Liver (tissue), 3 donors: ENCODE measurements at regions not wholly inside any gene's neighbourhood (a gene's known extent, or its start where the extent isn't known, plus 50 kb on each side); places are given as distances from the start of the nearest gene placed in this dataset.

Experiments used
- EGR1 ChIP-seq, 2 donors: IDR thresholded peaks; 2 replicates each; pipeline ENCODE4 v1.6.1; 2016 to 2018; ENCODE audit warnings: antibody characterized with exemption in 2 of 2, low read depth in 2 of 2
- FOXA1 ChIP-seq: IDR thresholded peaks from 2 replicates; pipeline ENCODE4 v1.6.1; 2016; ENCODE audit warnings: antibody characterized with exemption
- GABPA ChIP-seq, 2 donors: IDR thresholded peaks in 1 of 2; conservative IDR thresholded peaks in 1 of 2; 2 replicates each; pipeline ENCODE4 v1.6.1; 2016; ENCODE audit warnings: antibody characterized with exemption in 2 of 2, mild to moderate bottlenecking in 1 of 2, moderate library complexity in 1 of 2
- JUND ChIP-seq, 2 donors: IDR thresholded peaks; 2 replicates each; pipeline ENCODE4 v1.6.1; 2016; ENCODE audit warnings: antibody characterized with exemption in 2 of 2
- MAX ChIP-seq: IDR thresholded peaks from 2 replicates; pipeline ENCODE4 v1.6.1; 2016; ENCODE audit warnings: antibody characterized with exemption
- NR2F2 ChIP-seq: IDR thresholded peaks from 2 replicates; pipeline ENCODE4 v1.6.1; 2016; ENCODE audit warnings: antibody characterized with exemption
- RAD21 ChIP-seq, 2 donors: IDR thresholded peaks; 2 replicates each; pipeline ENCODE4 v1.6.1; 2016; ENCODE audit warnings: antibody characterized with exemption in 2 of 2, mild to moderate bottlenecking in 2 of 2
- REST ChIP-seq: IDR thresholded peaks from 2 replicates; pipeline ENCODE4 v1.6.1; 2016; ENCODE audit warnings: antibody characterized with exemption, mild to moderate bottlenecking
- SP1 ChIP-seq: IDR thresholded peaks from 2 replicates; pipeline ENCODE4 v1.6.1; 2018; ENCODE audit warnings: antibody characterized with exemption, mild to moderate bottlenecking
- TAF1 ChIP-seq: conservative IDR thresholded peaks from 2 replicates; pipeline ENCODE4 v1.6.1; 2016; ENCODE audit warnings: antibody characterized with exemption, mild to moderate bottlenecking
- YY1 ChIP-seq: IDR thresholded peaks from 2 replicates; pipeline ENCODE4 v1.6.1; 2016; ENCODE audit warnings: antibody characterized with exemption, mild to moderate bottlenecking
- TF ChIP-seq, protein P1 (sequence below): fragments of 150-350 bp; IDR thresholded peaks from 2 replicates; pipeline ENCODE4 v1.5.1; 2017; ENCODE audit warnings: improper control_type of control experiment, low read depth, low read length; ENCODE audit not compliant: missing input control
- TF ChIP-seq, protein P2 (sequence below): IDR thresholded peaks from 2 replicates; pipeline ENCODE4 v1.6.1; 2016; ENCODE audit warnings: antibody characterized with exemption
- TF ChIP-seq, protein P3 (sequence below): IDR thresholded peaks from 2 replicates; pipeline ENCODE4 v1.6.1; 2016; ENCODE audit warnings: antibody characterized with exemption
- donor health status: healthy.
- donor health status: healthy.

- TF ChIP-seq, protein P1, sequence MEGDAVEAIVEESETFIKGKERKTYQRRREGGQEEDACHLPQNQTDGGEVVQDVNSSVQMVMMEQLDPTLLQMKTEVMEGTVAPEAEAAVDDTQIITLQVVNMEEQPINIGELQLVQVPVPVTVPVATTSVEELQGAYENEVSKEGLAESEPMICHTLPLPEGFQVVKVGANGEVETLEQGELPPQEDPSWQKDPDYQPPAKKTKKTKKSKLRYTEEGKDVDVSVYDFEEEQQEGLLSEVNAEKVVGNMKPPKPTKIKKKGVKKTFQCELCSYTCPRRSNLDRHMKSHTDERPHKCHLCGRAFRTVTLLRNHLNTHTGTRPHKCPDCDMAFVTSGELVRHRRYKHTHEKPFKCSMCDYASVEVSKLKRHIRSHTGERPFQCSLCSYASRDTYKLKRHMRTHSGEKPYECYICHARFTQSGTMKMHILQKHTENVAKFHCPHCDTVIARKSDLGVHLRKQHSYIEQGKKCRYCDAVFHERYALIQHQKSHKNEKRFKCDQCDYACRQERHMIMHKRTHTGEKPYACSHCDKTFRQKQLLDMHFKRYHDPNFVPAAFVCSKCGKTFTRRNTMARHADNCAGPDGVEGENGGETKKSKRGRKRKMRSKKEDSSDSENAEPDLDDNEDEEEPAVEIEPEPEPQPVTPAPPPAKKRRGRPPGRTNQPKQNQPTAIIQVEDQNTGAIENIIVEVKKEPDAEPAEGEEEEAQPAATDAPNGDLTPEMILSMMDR, result no peak
- TF ChIP-seq, protein P2, sequence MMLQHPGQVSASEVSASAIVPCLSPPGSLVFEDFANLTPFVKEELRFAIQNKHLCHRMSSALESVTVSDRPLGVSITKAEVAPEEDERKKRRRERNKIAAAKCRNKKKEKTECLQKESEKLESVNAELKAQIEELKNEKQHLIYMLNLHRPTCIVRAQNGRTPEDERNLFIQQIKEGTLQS, result no peak
- TF ChIP-seq REST (no peak), JUND (IDR thresholded peaks at IDR 0.05) (no peak), MAX (no peak), EGR1 (IDR thresholded peaks at IDR 0.05; ENCODE audit: low read depth in 2 of 2) (no peak), SP1 (no peak), GABPA (IDR thresholded peaks at IDR 0.05 in 1 of 2, conservative IDR thresholded peaks at IDR 0.05 in 1 of 2) (no peak), RAD21 (IDR thresholded peaks at IDR 0.05) (no peak), TAF1 (no peak), FOXA1 (no peak), NR2F2 (no peak), YY1 (no peak)
- TF ChIP-seq, protein P3, sequence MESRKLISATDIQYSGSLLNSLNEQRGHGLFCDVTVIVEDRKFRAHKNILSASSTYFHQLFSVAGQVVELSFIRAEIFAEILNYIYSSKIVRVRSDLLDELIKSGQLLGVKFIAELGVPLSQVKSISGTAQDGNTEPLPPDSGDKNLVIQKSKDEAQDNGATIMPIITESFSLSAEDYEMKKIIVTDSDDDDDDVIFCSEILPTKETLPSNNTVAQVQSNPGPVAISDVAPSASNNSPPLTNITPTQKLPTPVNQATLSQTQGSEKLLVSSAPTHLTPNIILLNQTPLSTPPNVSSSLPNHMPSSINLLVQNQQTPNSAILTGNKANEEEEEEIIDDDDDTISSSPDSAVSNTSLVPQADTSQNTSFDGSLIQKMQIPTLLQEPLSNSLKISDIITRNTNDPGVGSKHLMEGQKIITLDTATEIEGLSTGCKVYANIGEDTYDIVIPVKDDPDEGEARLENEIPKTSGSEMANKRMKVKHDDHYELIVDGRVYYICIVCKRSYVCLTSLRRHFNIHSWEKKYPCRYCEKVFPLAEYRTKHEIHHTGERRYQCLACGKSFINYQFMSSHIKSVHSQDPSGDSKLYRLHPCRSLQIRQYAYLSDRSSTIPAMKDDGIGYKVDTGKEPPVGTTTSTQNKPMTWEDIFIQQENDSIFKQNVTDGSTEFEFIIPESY, result no peak
These were observed 615.5 kb downstream of the LRRC70 start for GRCh38 chr5:63194126-63194525.
